GM04503 (cell line): ENCODE measurements at regions not wholly inside any gene's neighbourhood (a gene's known extent, or its start where the extent isn't known, plus 50 kb on each side); places are given as distances from the start of the nearest gene placed in this dataset.

Experiments used
- DNase-seq: peaks from one replicate; pipeline ENCODE4 v3.0.0-alpha.2; 2012; ENCODE audit warnings: low read depth

DNA sequence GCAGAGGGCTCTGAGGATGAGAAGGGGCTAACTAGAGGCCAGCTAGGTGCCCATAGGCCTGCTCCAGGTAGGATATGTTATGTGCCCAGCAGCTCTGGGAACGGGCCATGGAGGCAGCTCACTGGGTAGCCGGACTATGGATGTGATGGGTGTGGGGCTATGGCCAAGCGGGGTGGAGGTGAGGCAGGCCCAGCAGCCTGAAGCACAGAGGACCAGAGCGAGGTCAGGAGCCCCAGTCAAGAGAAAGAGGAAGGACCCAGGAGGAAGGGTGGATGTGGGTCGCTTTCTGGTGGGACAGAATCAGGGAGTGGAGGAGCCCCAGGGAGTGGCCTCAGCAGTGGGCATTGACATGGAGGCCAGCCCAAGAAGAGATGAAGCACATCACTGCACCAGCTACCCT lies 117.9 kb upstream of the MLN start:
- no peak for DNase-seq

DNA sequence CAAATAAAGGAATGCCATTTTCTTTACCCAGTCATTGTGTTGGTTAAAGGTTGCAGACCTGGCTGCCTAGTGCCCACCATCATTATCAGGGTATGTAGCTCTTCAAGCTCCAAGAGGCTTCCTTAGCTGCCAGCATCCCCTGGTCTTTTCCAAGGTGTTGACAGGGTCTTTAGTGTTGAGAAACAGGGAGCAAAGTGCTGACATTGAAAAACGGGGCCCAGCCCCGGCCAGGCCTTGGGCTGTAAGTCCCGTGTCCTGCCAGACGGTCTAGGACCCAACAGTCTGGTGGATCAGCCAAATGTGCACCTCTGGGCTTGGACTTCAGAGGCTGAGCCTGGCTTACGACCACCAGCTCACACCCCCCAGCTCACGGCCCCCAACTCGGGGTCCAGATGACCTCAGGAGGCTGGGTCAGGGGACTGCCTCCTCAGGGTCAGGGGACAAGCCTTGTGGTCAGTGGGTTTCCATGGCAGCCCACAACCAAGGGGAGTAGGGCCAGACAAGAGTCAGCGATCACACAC lies 114.4 kb upstream of the MLN start:
- DNase-seq: no peak

DNA sequence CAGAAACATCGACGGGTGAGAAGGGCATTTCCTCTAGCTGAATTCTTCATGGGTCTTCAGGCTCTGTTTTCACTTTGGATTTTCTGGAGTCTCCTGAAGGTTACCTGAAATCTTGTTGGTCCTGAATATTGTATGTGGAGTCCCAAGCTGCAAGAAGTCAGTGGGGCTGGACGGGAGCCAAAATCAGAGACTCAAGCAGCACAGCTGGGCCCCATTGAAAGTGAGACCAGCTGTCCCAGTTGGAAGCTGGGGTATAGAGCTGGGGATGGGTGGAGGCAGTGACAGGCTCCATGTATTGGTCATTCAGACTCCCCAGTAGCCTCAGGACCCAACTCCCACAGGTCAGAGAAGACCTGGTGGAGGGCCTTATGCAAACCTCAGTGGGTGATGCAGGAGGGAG lies 111.3 kb upstream of the MLN start:
- no peak for DNase-seq

DNA sequence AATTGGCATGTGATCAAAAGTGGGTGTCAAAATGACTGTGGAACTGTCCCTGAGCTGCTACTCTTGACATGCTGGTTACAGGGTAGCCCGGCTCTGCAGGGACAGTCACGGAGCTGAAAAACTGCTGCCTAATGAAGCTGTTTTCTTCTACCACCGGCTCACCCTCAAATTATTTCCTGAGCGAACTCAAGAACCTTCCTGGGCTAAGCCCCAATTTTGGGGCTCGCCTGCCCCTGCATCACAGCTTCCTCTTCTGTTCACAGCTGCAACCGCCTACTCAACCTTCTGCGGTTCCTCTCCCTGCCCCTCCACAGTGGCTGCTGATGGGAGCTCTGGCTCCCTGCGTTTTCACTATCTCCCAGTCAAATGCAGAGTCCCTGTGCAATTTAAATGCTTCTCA lies 110.8 kb upstream of the MLN start:
- DNase-seq: no peak

DNA sequence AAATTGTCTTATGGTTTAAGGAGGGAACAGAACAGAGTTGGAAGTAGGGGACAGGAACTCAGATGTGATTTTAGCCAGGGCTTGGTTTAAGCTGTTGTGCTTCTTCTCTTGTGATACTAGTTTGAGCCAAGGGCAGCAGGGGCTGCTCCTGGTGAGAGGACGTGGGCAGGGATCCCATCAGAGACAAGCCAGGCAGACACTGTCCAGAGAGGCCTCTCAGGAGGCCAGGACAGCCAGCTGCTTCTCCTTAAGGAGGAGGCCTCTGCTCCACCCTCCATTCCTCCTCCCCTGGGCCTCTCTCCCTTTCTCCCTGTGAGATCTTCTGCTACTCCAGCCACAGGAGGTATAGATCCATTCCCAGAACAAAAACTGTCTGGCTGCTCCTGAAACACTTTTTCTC lies 108.4 kb upstream of the MLN start:
- no peak for DNase-seq

DNA sequence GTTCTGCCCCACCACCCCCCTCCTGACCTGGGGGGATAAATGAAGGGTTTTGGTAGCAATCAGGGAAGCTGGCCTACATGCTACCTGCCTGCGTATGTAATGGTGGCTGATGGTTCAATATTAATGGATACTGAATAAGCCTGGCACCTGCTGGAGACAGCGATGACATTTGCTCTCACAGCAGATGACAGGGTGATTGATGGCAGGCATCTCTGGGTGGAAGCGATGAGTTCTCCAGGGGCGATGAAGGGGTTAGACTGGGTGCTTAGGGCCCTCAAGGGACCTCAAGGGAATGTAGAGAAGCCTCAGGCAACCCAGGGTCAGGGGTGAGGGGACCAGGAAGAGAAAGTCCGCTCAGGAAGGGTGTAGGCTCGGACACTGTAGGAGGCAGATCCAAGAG lies 107.7 kb upstream of the MLN start:
- DNase-seq: no peak

DNA sequence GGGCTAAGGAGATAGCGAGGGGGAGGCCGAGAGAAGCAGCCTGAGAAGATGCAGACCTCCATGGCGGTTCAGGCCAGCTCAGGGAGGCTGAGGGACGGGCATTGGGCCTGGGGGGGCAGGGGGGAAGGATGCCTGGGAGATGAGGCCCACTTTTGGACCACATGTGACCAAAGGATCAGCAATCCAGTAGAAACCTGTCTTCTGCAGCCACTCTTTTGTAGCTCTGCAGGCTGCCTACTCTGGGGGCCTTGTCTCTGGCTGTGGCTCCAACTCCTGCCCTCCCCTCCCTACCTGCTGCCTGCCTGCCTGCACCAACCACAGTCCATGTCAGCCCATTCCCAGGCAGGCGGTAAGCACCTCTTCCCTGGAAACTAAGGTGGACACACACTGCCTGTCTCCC lies 106.8 kb upstream of the MLN start:
- no peak for DNase-seq

DNA sequence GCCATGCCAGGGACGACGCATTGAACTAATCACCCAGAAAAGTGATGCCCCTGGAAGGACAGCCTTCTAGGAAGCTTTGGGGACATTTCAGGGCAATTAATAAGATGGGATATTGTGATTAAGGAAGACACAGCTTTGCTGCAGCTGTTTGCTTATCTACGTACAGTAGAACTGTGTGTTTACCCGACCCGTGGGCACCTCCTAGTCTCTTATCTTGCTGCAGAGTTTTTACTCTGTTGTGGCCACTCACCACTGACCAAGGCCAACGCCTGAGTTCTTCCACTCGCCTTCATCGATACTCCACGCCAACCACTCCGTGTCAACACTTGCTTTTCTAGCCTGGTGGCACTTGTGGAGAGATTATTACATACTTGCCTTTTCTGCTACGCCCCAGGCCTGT lies 105.9 kb upstream of the MLN start:
- no peak for DNase-seq

DNA sequence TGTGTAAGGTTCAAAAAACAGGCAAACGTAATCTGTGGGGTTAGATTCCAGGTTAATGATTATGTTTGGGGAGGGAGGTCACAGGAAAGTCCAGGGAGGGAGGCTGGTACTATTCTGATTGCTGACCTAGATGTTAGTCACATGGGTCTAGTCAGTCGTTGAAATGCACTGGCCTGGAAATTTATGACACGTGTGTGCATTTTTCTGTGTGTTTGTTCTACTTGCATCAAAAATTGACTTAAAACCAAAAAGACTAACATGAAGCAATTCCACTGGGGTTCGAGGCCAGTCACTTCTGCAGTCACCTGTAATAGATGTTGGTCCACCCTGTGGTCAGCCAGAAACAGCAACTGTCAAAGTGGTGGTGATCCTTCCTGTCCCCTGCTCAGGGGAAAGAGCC lies 104.2 kb upstream of the MLN start:
- no peak for DNase-seq

DNA sequence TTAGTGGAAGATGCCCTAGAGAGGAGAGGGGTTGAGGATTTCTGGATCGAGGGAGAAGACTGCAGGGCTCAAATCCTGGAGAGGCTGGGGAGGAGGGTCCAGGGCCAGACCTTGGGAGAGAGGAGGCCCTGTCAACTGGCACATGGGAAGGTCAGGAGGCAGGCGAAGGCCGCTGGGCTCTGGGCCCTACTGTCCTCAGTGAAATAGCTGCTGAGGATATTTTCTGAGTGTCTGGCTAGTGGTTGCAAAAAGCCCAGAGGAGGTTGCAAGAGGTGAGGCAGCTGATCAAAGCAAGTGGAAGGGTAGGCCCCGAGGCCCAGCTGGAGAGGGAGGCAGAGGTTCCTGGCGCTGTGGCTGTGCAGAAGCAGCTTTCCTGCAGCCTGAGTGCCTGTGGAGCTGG lies 103.4 kb upstream of the MLN start:
- no peak for DNase-seq

DNA sequence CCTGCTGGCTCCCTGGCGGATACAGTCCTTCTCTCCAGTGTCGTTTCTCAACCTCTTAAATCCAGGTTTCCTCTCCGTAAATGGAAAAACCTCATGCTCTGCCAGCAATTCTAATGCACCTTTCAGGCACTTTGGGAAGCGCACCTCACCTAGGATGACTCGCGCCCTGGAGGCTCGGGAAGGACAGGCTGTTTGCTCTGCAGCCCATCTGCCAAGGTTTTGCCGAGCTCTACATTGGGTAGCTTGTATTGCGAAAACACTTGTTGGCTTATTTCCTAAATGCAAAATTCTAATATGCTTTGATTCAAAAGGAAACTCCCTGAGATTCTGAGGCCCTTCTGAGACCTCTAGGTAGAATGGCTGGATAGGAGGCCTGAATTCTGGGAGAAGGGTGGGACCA lies 102.6 kb upstream of the MLN start:
- DNase-seq: no peak

DNA sequence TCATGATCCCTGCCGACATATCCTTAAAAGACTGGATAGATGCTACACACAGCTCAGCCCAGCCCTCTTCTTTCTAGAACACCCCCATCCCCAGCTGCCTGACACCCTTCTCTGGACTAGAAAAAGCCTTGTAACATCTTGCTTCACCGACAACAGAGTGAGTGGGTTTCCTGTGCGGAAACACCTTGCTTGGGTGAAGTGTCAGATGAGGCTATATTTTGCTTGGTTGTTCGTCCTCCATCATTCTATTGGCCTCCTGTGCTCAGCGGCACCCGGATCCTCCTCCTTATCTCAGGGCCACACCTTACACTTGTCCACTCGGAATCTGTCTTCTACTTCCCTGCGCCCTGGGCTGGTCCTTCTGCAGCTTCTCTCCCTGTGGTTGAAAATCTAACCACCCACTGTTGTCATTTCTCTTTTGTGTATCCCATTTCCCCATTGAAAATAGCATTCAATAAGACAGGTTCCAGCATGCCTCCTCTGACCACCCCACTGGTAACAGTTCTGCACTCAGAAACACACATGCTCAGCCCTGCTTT lies 101.3 kb upstream of the MLN start:
- no peak for DNase-seq

DNA sequence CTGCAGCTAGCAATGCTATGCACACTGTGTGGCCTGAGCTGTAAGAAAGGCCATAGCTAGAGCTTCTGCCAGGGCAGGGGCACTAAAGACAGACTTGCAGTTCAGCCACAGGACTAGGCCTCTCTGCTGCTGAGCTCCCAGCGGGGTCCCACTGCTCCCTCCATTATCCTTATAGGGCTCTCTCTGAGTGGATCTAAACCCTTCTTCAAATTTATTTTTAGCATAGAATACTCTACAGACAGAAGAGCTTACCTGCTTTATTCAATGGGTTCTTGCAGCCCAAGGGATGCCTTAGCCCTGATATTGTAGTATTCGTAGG lies 100.9 kb upstream of the MLN start:
- DNase-seq: no peak

DNA sequence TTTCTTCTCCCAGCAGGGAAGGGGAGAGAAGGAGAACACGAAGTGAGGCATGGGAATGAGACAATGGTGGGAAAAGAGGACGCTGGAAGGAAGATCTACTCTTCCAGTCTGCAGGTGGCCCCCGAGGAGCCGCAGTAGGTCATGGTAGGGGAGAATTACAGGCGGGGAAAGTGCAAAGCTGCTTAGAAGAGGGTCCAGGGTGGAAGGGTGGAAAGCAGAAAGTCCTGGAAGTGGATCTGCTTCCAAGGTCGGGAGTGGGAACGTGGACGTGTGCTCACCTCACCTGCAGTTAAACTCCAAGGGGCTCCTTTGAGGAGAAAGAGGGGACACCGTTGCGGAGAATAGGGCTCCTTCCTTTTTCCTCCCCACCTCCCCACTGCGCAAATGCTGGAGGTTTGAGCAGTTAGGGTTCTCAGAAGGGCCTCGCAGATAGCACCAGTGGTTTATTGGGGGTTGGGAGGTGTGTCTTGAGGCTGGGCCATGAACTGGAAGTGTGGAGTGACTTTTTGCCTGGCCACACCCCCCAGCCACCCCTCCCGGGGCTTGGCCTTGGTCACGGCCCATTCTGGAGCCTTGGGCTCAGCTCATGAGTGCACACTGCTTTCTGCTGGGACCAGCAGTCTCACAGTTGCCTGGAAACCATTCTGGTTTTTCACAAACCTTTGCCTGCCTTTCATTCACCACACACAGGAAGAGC lies 100.4 kb upstream of the MLN start:
- DNase-seq: no peak

DNA sequence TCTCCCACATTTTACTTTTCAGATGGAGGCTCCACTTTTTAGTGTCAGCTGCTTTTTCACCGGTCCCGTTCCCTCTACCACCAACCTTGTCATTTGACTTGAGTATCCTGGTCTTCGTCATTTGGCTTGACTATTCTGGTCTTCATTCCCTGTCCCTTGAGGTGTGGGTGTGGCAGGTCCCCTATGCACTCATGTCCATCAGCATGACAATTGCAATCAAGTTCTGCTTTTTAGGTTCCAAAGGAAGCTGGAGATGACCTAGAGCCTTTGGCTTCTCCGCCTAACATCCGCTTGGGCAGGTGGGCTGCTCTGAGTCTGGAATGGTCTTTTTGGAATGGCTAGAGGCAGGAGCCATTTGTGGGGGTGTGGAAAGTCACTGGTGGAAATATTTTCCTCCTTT lies 99.8 kb upstream of the MLN start:
- no peak for DNase-seq

DNA sequence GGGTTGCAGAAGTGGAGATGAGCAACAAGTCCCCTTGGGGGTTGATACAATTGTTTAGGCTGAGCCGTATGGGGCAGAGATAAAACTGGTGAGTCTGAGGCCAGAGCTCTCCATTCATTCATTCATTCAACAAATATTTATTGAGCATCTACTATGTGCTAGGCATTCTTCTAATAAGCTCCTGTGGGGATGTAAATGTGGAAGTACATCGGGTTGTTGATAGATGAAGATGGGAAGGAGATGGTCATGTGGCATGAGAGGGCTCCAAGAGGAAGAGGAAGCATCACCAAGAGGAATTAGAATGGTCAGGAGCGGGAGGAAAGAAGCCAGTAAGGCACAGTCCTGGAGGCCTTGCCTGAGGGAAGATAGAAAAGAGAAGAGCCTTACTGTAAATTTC lies 98.7 kb upstream of the MLN start:
- no peak for DNase-seq

DNA sequence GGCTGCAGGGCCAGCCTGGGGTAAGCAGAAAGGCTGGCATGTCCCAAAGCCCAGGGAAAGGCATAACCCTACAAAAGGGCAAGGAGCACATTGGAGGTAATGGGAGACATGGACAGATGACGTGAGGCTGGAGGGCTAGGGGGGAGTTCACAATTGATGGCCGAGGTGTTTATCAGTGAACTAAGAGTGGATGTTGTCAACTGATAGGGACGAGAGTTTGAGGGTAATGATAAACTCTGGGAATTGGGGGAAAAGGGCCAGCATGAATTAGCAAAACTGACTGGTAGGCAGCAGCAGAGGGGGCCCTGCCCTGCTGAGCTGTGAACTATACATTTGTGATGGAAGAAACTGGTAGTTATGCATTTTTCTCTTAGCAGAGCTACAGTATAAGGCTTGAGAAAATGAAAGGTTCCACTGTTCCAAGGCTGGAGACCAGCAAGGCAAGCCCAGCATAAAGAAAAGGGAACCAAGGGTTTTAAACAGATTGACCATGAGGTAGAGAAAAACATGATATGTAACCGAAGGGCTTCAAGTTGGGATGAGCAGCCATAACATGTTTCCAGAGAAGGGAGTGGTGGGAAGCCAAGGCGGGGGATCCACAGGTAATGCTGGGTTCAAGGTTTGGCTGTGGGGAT lies 98.1 kb upstream of the MLN start:
- DNase-seq: no peak

DNA sequence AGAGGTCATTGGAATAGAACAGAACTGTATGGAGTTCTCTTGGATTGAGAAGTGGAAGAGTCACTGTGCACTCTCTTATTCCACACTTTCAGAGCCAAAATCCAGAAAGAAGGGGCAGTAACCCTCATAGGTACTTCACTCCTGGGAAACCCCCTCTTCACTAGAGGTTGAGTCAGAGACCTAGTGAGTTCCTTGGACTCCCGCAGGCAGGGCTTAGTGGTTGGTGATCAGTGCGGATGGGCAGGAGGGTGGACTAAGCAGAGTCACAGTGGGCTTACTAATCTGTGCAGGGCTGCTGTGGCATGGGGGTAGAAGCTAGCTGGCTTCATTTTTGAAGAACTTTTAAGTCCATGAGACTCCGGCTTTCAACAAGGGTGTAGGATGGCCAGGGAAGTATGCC lies 95.0 kb upstream of the MLN start:
- DNase-seq: no peak

DNA sequence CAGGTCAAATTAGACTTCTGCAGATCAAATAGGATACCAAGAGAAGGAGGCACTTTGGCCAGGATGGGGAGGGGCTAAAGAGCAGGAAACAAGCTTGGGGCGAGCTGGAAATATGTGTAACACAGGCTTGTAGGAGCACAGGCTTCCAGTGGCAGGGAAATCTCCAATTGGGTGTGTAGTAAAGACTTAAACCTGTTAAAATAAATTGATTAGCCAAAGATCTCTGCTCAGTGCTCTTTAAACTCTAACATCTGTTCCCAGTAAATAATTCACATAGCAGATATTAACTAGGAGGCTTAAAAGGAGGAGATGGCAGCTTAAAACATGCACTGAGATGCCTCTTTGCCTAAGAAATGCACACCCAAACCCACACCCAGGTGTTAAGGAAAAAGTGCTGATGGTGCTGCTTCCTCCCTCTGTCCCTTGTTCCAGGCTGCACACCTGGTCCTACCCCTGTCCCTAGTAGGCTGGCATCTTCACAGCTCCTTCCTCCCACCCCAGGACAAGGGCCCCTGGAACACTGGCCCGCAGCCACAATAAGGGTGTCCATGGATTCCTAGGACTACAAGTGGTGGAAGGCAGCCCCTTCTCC lies 93.5 kb upstream of the MLN start:
- no peak for DNase-seq

DNA sequence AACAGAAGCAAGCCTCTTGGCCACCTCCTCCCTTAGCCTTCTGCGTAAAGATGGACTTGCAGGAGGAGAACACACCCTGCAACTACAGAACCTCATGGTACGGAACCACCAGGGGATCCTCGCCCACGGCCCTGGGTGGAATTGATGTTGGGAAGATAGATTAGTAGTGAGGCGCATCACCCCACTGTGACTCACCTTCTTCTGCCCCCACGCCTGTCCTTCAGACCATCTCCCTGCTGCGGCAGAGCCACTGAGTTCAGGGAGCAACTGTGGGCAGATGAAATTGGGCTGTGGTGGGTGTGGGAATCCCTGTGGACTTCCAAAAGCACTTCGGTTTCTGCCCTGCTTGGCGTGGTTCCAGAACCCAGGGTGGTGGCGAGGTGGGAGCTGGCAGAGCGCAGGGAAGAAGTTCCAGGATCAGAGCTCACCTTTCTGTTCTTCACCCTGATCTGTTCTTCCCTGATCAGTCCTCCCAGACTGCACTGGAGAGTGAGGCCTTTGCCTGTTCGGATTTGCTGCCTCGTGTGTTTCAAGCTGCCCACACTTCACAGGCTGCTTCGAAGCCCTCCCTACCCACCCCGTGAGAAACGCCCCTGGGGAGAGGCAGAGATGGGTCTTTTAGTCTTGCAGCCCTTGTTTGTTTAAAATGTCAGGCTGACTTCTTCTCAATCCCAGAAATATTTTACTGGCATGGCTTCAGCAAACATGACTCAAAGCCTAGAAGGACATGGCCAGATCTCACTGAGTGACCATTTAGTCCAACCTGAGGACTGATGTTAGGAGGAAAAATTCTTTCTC lies 92.8 kb upstream of the MLN start:
- no peak for DNase-seq

DNA sequence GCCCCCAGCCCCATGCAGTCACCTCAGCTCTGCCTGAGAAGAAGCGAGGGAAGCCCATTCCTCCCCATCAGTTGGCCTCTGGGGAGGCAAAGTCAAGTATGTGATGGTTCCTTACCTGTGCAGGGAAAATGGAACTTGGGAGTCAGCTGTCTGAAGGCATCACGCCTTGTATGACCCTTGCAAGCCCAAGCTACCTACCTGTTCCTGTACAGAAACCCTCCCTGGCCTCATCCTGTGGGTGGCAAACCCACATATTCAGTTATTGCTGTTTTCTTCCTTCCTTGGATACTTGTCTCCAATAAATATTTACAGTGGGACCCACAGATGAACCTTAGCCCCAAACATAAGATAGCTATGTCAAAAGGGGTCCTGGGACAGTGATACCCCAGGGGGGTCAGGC lies 92.2 kb upstream of the MLN start:
- no peak for DNase-seq

DNA sequence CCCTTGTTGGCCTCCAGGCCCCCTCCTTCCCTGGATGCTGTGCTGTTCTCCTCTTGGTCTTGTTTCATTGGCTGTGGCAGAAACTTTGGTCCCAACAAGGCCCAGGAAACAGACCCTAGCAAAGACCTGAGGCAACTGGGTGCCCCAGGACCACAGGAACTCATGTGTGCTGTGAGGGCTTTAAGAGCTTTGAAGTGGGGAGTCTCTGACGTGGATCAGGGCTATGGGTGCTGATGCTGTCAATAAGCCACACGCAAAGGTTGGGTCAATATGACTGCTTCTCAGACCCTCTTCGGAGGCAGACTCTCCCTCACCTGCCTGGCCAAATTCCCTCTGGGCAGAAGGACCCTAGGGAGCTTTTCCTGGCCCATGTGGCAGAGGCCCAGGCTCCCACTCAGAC lies 91.5 kb upstream of the MLN start:
- DNase-seq: no peak

DNA sequence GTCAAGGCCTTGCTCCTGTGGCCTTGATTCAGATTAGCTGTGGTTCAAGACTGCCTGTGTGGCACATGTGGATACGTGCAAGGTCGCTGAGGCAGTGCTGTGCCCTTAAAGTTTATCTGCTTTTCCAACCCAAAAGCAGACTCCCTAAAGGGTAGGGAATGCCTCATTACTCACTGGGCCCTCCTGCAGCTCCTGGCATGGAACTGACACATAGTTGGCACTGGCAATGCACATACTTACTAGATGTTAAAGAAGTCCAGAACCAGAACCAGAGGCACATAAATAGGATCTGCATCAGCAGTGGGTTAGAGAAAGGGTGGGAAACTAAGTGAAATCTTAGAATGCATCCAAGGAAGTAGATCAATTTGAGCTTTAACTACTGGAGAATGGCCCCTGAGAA lies 90.6 kb upstream of the MLN start:
- peak; percentile 39 for DNase-seq
